Activated CD4-positive, alpha-beta T cell treated with anti-CD3 and anti-CD28 coated beads, Interleukin-2, amount 10 ng/mL, durations not matched to agents 7 days and 5 days (primary cell): ENCODE measurements at regions not wholly inside any gene's neighbourhood (a gene's known extent, or its start where the extent isn't known, plus 50 kb on each side); places are given as distances from the start of the nearest gene placed in this dataset.

Source experiments
- CTCF ChIA-PET: fragments of 350-600 bp; sonication (Branson Sonifier 250); formaldehyde crosslinking; loops from one replicate; lab custom pipeline; 2021; ENCODE audit warnings: antibody characterized with exemption; lab: Charles Lee
- POLR2A ChIA-PET: fragments of 350-600 bp; sonication (Branson Sonifier 250); formaldehyde crosslinking; loops from one replicate; lab custom pipeline; 2021; ENCODE audit warnings: antibody characterized with exemption; lab: Charles Lee
- DNase-seq: peaks from one replicate; pipeline ENCODE4 v3.0.0-alpha.2; 2020
- H3K27ac Mint-ChIP-seq: one replicate; pipeline ENCODE4 v1.8.0; 2021; ENCODE audit warnings: mild to moderate bottlenecking, moderate library complexity, mixed read lengths
- H3K27me3 Mint-ChIP-seq: one replicate; pipeline ENCODE4 v1.8.0; 2021; ENCODE audit warnings: mixed read lengths
- H3K36me3 Mint-ChIP-seq: one replicate; pipeline ENCODE4 v1.8.0; 2021; ENCODE audit warnings: low read depth, mixed read lengths
- H3K4me1 Mint-ChIP-seq: one replicate; pipeline ENCODE4 v1.8.0; 2021; ENCODE audit warnings: mixed read lengths
- H3K4me3 Mint-ChIP-seq: one replicate; pipeline ENCODE4 v1.8.0; 2021; ENCODE audit warnings: mild to moderate bottlenecking, moderate library complexity, mixed read lengths
- H3K9me3 Mint-ChIP-seq: one replicate; pipeline ENCODE4 v1.8.0; 2021; ENCODE audit warnings: mixed read lengths

DNA sequence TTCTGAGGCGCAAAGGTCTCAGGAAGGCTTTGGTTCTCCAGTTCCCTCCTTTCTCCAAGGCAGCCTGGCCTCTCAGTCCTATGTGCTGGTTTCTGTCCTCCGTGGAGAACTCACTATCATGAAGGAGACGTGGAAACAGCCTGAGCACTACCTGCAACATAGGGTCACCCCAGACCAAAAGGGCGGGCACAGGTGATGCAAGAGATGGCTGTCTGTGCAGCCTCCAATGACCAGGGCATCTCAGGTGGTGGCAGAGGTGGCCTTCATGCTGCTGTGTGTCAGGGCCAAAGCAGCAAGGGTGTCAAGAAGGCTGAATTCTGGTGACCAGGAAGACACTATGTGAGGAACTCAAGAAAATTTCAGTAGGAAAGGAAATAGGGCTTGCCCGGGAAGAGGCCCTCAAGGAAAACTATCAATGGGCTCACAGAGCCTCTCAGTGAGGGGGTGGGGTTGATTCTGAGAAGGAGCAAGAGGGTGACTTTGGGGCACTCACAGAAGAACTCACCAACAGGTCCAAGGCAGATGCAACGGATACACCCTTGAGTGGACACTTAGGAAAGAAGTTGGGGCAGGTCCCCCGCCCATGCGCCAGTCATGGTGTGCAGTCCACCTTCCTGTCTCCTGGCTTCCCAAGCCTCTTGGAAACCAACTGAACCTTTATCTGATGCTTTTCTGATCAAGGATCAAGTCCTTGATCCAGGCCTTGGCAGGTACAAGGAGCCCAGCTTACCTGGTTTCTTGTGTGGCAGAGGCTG lies 212.3 kb upstream of the B3GAT1 start:
- Mint-ChIP-seq H3K4me3 (no peak overlapping the region), H3K36me3 (no peaks in the 10 kb centered on the region), H3K27me3 (peaks cover 9% of the 10 kb centered on the region), H3K27ac (no peak overlapping the region), H3K9me3 (no peaks in the 10 kb centered on the region), H3K4me1 (no peaks in the 10 kb centered on the region)
- ChIA-PET POLR2A (no interaction called here), CTCF (no interaction called here)
- DNase-seq: no peak

DNA sequence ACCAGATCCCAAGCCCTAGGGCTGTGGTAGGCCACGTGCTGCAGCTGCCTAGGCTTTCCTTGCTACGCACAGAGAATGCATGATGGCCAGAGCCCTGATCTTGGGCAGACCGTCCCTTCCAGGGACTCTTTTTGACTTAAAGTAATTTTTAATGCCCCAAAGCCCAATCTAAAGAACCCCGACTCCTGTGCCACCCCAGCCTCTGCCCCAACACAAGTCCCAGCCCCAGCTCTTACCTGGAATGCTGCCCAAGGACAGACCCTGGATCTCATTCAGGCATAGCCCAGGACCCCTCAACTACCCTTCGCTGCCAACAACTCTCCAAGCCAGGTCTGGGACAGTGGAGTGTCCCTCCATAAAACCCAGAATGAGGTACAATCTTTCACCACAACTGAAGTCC lies 211.7 kb upstream of the B3GAT1 start:
- no peak overlapping the region for H3K27ac Mint-ChIP-seq
- no peaks in the 10 kb centered on the region for H3K36me3 Mint-ChIP-seq
- no peak overlapping the region for H3K4me3 Mint-ChIP-seq
- H3K9me3 Mint-ChIP-seq: no peaks in the 10 kb centered on the region
- DNase-seq: no peak
- H3K27me3 Mint-ChIP-seq: peaks cover 9% of the 10 kb centered on the region
- ChIA-PET CTCF (no interaction called here), POLR2A (no interaction called here)
- H3K4me1 Mint-ChIP-seq: no peaks in the 10 kb centered on the region

DNA sequence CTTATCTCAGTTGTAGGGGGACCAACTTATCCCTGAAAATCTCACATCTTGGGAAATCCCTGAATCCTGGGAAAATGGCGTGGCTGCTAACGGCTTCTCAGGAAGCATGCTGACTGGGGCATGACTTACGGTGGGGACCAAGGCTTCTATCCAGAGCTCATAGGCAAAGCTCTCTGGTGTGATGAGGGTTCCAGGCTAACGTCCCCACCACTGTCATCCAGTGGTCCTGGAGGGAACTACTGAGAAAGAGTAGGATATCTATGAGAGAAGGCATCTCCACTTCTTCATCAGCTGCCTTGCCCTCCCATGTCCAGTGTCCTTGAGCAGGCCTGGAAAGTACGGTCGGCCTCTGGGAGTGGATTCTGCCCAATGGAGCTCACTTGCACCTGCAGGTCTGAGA lies 210.4 kb upstream of the B3GAT1 start:
- no peaks in the 10 kb centered on the region for H3K9me3 Mint-ChIP-seq
- no peaks in the 10 kb centered on the region for H3K4me1 Mint-ChIP-seq
- no peak overlapping the region for H3K4me3 Mint-ChIP-seq
- H3K36me3 Mint-ChIP-seq: no peaks in the 10 kb centered on the region
- ChIA-PET CTCF (no interaction called here), POLR2A (no interaction called here)
- H3K27ac Mint-ChIP-seq: no peak overlapping the region
- H3K27me3 Mint-ChIP-seq: peaks cover 9% of the 10 kb centered on the region
- no peak for DNase-seq

GRCh38 chr11:134617360-134617759 lies 205.3 kb upstream of the B3GAT1 start:
- Mint-ChIP-seq H3K4me3 (no peak overlapping the region), H3K27me3 (peaks cover 5% of the 10 kb centered on the region), H3K36me3 (no peaks in the 10 kb centered on the region), H3K27ac (no peak overlapping the region), H3K9me3 (no peaks in the 10 kb centered on the region), H3K4me1 (no peaks in the 10 kb centered on the region)
- CTCF ChIA-PET: no interaction called here
- no peak for DNase-seq
- POLR2A ChIA-PET: no interaction called here

DNA sequence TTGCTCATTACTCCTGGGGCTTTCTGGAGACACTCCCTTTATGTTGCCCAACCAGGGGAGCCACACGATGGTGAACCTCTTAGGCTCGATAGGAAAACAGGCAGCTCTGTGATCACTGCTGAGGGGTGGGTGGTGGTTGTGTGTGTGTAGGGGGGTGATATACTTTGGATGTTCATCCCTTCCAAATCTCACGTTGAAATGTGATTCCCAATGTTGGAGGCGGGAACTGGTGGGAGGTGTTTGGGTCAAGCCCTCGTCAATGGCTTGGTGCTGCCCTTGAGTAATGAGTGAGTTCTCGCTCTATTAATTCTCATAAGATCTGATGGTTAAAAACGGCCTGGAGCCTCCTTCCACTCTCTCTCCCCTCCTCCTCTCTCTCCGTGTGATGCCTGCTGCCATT lies 204.0 kb upstream of the B3GAT1 start:
- Mint-ChIP-seq H3K27ac (no peak overlapping the region), H3K4me3 (no peak overlapping the region), H3K4me1 (no peaks in the 10 kb centered on the region), H3K36me3 (no peaks in the 10 kb centered on the region), H3K27me3 (peaks cover 3% of the 10 kb centered on the region), H3K9me3 (no peaks in the 10 kb centered on the region)
- DNase-seq: no peak
- CTCF ChIA-PET: no interaction called here
- POLR2A ChIA-PET: no interaction called here

GRCh38 chr11:134615041-134615615 lies 203.1 kb upstream of the B3GAT1 start:
- POLR2A ChIA-PET: no interaction called here
- DNase-seq: peak; percentile 2
- H3K27ac Mint-ChIP-seq: no peak overlapping the region
- H3K36me3 Mint-ChIP-seq: no peaks in the 10 kb centered on the region
- H3K4me3 Mint-ChIP-seq: no peak overlapping the region
- H3K27me3 Mint-ChIP-seq: peaks cover 3% of the 10 kb centered on the region
- CTCF ChIA-PET: interaction anchor here (0.8 kb wide), 1 partner anchor 17 kb away, joined by 4 read pairs; no protein-coding TSS in a partner anchor
- H3K4me1 Mint-ChIP-seq: no peaks in the 10 kb centered on the region
- no peaks in the 10 kb centered on the region for H3K9me3 Mint-ChIP-seq

DNA sequence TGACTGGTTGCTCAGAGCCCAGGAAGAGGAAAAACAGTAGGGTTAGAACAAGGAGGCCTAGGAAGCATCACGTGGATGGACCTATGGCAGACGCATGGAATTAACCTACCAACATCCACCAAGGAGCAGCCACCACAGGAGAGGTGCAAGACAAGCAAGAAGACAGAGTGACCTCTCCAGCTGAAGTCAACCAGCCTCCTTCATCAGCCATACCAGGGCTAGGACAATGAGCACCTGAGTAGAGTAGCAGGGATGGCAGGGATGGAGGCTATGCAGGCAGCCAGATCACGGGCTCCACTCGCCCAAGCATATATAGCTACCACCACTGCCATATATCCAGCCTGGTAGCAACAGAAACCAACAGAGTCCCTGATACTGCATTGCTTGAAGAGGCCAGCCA lies 202.1 kb upstream of the B3GAT1 start:
- CTCF ChIA-PET: interaction anchor here (0.8 kb wide), 1 partner anchor 16 kb away, joined by 4 read pairs; no protein-coding TSS in a partner anchor
- POLR2A ChIA-PET: no interaction called here
- H3K27ac Mint-ChIP-seq: no peak overlapping the region

GRCh38 chr11:134613646-134614045 lies 201.6 kb upstream of the B3GAT1 start:
- no peak overlapping the region for H3K27ac Mint-ChIP-seq
- H3K4me3 Mint-ChIP-seq: no peak overlapping the region
- no peaks in the 10 kb centered on the region for H3K27me3 Mint-ChIP-seq
- DNase-seq: peak; percentile 3
- no peaks in the 10 kb centered on the region for H3K36me3 Mint-ChIP-seq
- CTCF ChIA-PET: no interaction called here
- POLR2A ChIA-PET: no interaction called here
- H3K4me1 Mint-ChIP-seq: no peaks in the 10 kb centered on the region
- H3K9me3 Mint-ChIP-seq: no peaks in the 10 kb centered on the region

More for the DNA sequence above, 202.1 kb upstream of the B3GAT1 start:
- H3K36me3 Mint-ChIP-seq: no peaks in the 10 kb centered on the region
- H3K4me1 Mint-ChIP-seq: no peaks in the 10 kb centered on the region
- no peaks in the 10 kb centered on the region for H3K9me3 Mint-ChIP-seq
- peak; percentile 3 for DNase-seq
- no peak overlapping the region for H3K4me3 Mint-ChIP-seq
- H3K27me3 Mint-ChIP-seq: no peaks in the 10 kb centered on the region

DNA sequence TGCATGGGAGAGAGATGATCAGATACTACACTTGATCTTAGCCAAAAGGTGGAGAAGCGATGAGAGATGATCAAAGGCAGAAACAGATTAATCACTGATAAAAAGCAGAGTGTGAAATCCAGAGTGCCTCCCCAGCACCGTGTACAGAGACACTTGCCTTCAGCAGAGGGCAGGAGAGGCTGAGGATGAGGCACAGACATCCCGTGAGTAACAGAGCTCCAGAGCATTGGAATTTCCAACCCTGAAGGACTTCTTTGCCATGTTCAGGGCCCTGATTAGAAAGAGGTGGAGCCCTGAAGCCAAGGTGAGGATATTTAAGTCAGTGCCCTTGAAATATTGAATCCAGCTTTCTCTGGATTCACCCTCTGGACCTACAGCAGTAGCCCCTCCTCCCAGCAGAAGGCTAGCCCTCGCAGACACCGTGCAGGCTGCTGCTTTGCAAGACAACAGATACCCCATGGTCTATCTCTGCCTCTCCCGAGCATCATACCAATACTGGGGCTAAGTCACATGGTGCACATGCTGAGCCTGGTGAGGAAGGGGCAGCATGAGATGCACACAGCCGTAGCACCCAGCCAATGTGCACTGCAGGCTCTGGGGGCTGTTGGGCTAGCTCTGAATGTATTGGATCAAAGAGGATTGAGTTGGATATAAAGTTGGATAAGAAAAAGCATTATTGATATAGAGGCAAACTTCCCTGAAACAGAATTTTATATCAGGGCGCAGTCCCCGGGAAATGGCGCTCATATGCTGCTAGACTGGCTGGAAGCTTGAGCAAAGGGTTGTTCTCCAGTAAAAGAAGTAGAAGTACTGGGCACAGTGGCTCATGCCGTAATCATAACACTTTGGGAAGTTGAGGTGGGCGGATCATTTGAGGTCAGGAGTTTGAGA lies 200.3 kb upstream of the B3GAT1 start:
- H3K9me3 Mint-ChIP-seq: no peaks in the 10 kb centered on the region
- no peaks in the 10 kb centered on the region for H3K36me3 Mint-ChIP-seq
- no peak overlapping the region for H3K4me3 Mint-ChIP-seq
- no peaks in the 10 kb centered on the region for H3K4me1 Mint-ChIP-seq
- H3K27ac Mint-ChIP-seq: no peak overlapping the region
- POLR2A ChIA-PET: no interaction called here
- CTCF ChIA-PET: no interaction called here
- peak; percentile 4 for DNase-seq
- no peaks in the 10 kb centered on the region for H3K27me3 Mint-ChIP-seq

- peak; percentile 1 for DNase-seq
- H3K4me3 Mint-ChIP-seq: no peak overlapping the region
- H3K4me1 Mint-ChIP-seq: no peaks in the 10 kb centered on the region
- ChIA-PET POLR2A (no interaction called here), CTCF (no interaction called here)
- peaks cover 3% of the 10 kb centered on the region for H3K27me3 Mint-ChIP-seq
- H3K27ac Mint-ChIP-seq: no peak overlapping the region
- H3K36me3 Mint-ChIP-seq: no peaks in the 10 kb centered on the region
- no peaks in the 10 kb centered on the region for H3K9me3 Mint-ChIP-seq
Measured at GRCh38 chr11:134611537-134611936, 199.5 kb upstream of the B3GAT1 start.

GRCh38 chr11:134610116-134610910 lies 198.3 kb upstream of the B3GAT1 start:
- Mint-ChIP-seq H3K27me3 (peaks cover 6% of the 10 kb centered on the region), H3K27ac (no peak overlapping the region), H3K36me3 (no peaks in the 10 kb centered on the region), H3K4me3 (no peak overlapping the region), H3K9me3 (no peaks in the 10 kb centered on the region), H3K4me1 (no peaks in the 10 kb centered on the region)
- ChIA-PET POLR2A (no interaction called here), CTCF (no interaction called here)
- DNase-seq: peak; percentile 2

GRCh38 chr11:134609361-134610115 lies 197.5 kb upstream of the B3GAT1 start:
- CTCF ChIA-PET: no interaction called here
- no peaks in the 10 kb centered on the region for H3K4me1 Mint-ChIP-seq
- H3K27ac Mint-ChIP-seq: no peak overlapping the region
- peak; percentile 3 for DNase-seq
- H3K27me3 Mint-ChIP-seq: peaks cover 6% of the 10 kb centered on the region
- H3K4me3 Mint-ChIP-seq: no peak overlapping the region
- H3K36me3 Mint-ChIP-seq: no peaks in the 10 kb centered on the region
- H3K9me3 Mint-ChIP-seq: no peaks in the 10 kb centered on the region
- POLR2A ChIA-PET: no interaction called here
